OCI-LY3 (cell line): ENCODE measurements at regions not wholly inside any gene's neighbourhood (a gene's known extent, or its start where the extent isn't known, plus 50 kb on each side); places are given as distances from the start of the nearest gene placed in this dataset.
A peak's percentile ranks its signal among the peaks of the same experiment; 100 is the strongest.

Experiments
- H2AFZ ChIP-seq: fragments of 200-600, 300-600 bp; shearing (Covaris generic); 2 replicates; pipeline ENCODE4 v1.6.0; 2014; ENCODE audit warnings: antibody characterized with exemption, low read depth, low read length
- H3K27ac ChIP-seq: fragments of 200-600, 300-600 bp; sonication (generic); 2 replicates; pipeline ENCODE4 v1.5.1; 2014; ENCODE audit warnings: mild to moderate bottlenecking, low read length, moderate library complexity, mixed read lengths
- H3K27me3 ChIP-seq: fragments of 200-600, 300-600 bp; sonication (generic); 2 replicates; pipeline ENCODE4 v1.6.1; 2014; ENCODE audit warnings: low read depth, low read length, mixed read lengths
- H3K36me3 ChIP-seq: fragments of 200-600, 300-600 bp; sonication (generic); replicated peaks from 2 replicates; pipeline ENCODE3; 2014; ENCODE audit warnings: low read depth, low read length, mixed read lengths
- H3K4me1 ChIP-seq: fragments of 300-600, 200-600 bp; sonication (generic); 2 replicates; pipeline ENCODE4 v1.6.1; 2014; ENCODE audit warnings: low read length, mixed read lengths
- H3K4me2 ChIP-seq: fragments of 200-600, 300-600 bp; sonication (generic); 2 replicates; pipeline ENCODE4 v1.6.1; 2014; ENCODE audit warnings: low read length, mixed read lengths
- H3K4me3 ChIP-seq: fragments of 300-600, 200-600 bp; sonication (generic); 2 replicates; pipeline ENCODE4 v1.5.1; 2014; ENCODE audit warnings: antibody characterized with exemption, mild to moderate bottlenecking, low read length, moderate library complexity
- H3K79me2 ChIP-seq: fragments of 300-600, 200-600 bp; shearing (Covaris generic); 2 replicates; pipeline ENCODE4 v1.6.1; 2014; ENCODE audit warnings: mild to moderate bottlenecking, low read length, mixed read lengths
- H3K9ac ChIP-seq: fragments of 300-600, 200-600 bp; shearing (Covaris generic); 2 replicates; pipeline ENCODE4 v1.6.0; 2014; ENCODE audit warnings: mild to moderate bottlenecking, low read length, moderate library complexity
- H3K9me3 ChIP-seq: fragments of 200-600, 300-600 bp; shearing (Covaris generic); 2 replicates; pipeline ENCODE4 v1.6.1; 2014; ENCODE audit warnings: low read length, mixed read lengths; ENCODE audit not compliant: insufficient read depth
- H4K20me1 ChIP-seq: fragments of 200-600, 300-600 bp; sonication (generic); 2 replicates; pipeline ENCODE4 v1.6.1; 2016; ENCODE audit warnings: low read length, mixed read lengths; ENCODE audit not compliant: insufficient read depth
- EZH2phosphoT487 ChIP-seq: fragments of 200-600 bp; shearing (Covaris generic); IDR thresholded peaks from 2 replicates; pipeline ENCODE4 v1.6.1; 2018; ENCODE audit warnings: antibody characterized with exemption, mixed run types, low read depth
- TF ChIP-seq, protein P1 (sequence below): fragments of 200-600, 300-600 bp; sonication (generic); IDR thresholded peaks from 2 replicates; pipeline ENCODE4 v1.5.1; 2014; ENCODE audit warnings: antibody characterized with exemption, low read length, low read depth

DNA sequence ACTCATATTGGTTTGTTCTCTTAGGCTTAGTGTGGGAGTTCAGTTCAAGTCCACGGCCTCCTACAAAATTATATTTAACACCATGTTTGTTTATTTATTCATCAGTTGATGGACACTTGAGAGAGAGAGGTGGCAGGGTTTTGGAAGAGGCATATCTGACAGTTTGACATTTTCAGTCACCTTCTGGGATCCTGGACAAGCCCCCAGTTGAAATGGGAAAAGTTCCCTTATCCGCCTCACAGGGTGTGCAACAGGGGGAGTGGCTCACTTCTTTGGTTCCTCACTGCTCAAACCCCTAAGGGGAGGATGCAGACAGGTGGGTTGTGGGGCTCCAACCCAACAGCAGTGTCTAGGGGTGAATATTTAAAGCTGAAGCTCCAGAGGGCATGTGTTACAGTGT is 52.3 kb upstream of the TNFSF18 start:
- Histone ChIP-seq H3K79me2 (no peaks in the 10 kb centered on the region), H2AFZ (no peak overlapping the region), H3K4me3 (no peak overlapping the region), H3K27ac (no peak overlapping the region), H4K20me1 (no peaks in the 10 kb centered on the region), H3K36me3 (peaks cover 2% of the 10 kb centered on the region), H3K9ac (no peak overlapping the region), H3K27me3 (no peaks in the 10 kb centered on the region), H3K9me3 (peaks cover 16% of the 10 kb centered on the region), H3K4me2 (no peak overlapping the region), H3K4me1 (no peaks in the 10 kb centered on the region)
- TF ChIP-seq, protein P1, sequence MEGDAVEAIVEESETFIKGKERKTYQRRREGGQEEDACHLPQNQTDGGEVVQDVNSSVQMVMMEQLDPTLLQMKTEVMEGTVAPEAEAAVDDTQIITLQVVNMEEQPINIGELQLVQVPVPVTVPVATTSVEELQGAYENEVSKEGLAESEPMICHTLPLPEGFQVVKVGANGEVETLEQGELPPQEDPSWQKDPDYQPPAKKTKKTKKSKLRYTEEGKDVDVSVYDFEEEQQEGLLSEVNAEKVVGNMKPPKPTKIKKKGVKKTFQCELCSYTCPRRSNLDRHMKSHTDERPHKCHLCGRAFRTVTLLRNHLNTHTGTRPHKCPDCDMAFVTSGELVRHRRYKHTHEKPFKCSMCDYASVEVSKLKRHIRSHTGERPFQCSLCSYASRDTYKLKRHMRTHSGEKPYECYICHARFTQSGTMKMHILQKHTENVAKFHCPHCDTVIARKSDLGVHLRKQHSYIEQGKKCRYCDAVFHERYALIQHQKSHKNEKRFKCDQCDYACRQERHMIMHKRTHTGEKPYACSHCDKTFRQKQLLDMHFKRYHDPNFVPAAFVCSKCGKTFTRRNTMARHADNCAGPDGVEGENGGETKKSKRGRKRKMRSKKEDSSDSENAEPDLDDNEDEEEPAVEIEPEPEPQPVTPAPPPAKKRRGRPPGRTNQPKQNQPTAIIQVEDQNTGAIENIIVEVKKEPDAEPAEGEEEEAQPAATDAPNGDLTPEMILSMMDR = no peak
- TF ChIP-seq EZH2phosphoT487 = no peak

DNA sequence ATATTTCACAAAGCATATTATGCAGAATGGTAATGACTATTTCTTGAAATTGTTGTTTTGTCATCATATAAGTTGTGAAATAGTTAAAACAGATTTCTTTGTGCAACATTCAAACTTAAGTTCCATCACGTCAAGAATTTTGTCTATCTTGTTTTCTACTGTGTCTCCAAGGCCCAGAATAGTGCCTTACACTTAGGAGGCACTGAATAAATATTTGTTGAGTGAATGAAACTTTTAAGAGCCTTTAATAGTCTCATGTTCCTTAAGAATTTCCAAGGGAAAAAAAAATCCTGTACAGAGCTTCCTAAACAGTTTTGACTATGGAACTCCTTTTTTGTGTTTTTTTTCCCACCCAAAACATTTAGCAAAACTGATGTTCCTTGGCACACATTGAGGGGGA is 50.8 kb upstream of the TNFSF18 start:
- no peak overlapping the region for H3K4me2 ChIP-seq
- no peaks in the 10 kb centered on the region for H3K27me3 ChIP-seq
- no peaks in the 10 kb centered on the region for H3K36me3 ChIP-seq
- no peak overlapping the region for H3K9ac ChIP-seq
- H3K4me1 ChIP-seq = no peaks in the 10 kb centered on the region
- H4K20me1 ChIP-seq = no peaks in the 10 kb centered on the region
- H2AFZ ChIP-seq = no peak overlapping the region
- peaks cover 1% of the 10 kb centered on the region; the same call in 1 of the 2 replicates for H3K9me3 ChIP-seq
- H3K79me2 ChIP-seq = no peaks in the 10 kb centered on the region
- H3K27ac ChIP-seq = no peak overlapping the region
- no peak for TF ChIP-seq EZH2phosphoT487
- TF ChIP-seq, protein P1 = no peak
- no peak overlapping the region for H3K4me3 ChIP-seq

DNA sequence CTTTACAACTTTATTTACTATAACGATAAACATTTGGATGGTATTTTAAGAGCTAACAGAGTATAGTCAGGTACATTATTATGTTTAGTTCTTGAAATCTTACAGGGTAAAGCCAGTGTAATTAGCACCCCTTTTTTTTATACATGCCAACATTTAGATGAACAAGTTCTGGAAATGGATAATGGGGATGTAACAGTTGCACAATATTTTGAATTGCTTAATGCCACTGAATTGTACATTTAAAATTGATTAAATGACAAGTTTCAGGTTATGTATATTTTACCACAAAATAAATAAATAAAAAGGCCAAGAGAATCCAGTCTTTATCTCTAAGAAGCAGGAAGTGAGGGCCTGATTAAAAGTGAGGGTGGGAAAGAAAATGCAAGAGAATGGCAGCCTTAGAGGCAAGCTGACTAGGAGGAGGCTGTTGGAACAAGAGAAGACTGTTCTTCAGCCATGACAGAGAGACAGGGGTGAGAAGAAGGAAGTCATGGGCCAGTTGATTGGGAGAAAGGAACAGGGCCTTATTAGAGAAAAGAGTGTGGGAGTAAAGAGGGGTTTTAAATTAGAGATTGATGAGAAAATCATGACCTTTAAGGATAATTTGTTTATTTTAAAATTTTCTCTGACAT is 49.9 kb upstream of the TNFSF18 start:
- no peaks in the 10 kb centered on the region for H3K36me3 ChIP-seq
- H3K4me2 ChIP-seq = no peak overlapping the region
- no peaks in the 10 kb centered on the region for H3K9me3 ChIP-seq
- H3K79me2 ChIP-seq = no peaks in the 10 kb centered on the region
- no peak overlapping the region for H3K9ac ChIP-seq
- no peaks in the 10 kb centered on the region for H3K4me1 ChIP-seq
- peak overlapping the region; percentile 35; the same call in 1 of the 2 replicates for H2AFZ ChIP-seq
- H3K27me3 ChIP-seq = no peaks in the 10 kb centered on the region
- no peak overlapping the region for H3K4me3 ChIP-seq
- no peak for TF ChIP-seq EZH2phosphoT487
- TF ChIP-seq, protein P1 = no peak
- no peak overlapping the region for H3K27ac ChIP-seq
- H4K20me1 ChIP-seq = no peaks in the 10 kb centered on the region
